T-helper 1 cell (primary cell): ENCODE measurements at regions not wholly inside any gene's neighbourhood (a gene's known extent, or its start where the extent isn't known, plus 50 kb on each side); places are given as distances from the start of the nearest gene placed in this dataset.
"Not testable (repeated sequence)": the region's sequence is repeated elsewhere in the genome, so short reads cannot be mapped to it uniquely, and the experiment has no call there.

ENCODE experiments used
- DNase-seq, 5 donors: peaks; one replicate each; pipeline ENCODE4 v3.0.0-alpha.2; 2012 to 2020

- no peak for DNase-seq
Observed at GRCh38 chr13:22925881-22926747, 254.7 kb upstream of the SGCG start.

DNA sequence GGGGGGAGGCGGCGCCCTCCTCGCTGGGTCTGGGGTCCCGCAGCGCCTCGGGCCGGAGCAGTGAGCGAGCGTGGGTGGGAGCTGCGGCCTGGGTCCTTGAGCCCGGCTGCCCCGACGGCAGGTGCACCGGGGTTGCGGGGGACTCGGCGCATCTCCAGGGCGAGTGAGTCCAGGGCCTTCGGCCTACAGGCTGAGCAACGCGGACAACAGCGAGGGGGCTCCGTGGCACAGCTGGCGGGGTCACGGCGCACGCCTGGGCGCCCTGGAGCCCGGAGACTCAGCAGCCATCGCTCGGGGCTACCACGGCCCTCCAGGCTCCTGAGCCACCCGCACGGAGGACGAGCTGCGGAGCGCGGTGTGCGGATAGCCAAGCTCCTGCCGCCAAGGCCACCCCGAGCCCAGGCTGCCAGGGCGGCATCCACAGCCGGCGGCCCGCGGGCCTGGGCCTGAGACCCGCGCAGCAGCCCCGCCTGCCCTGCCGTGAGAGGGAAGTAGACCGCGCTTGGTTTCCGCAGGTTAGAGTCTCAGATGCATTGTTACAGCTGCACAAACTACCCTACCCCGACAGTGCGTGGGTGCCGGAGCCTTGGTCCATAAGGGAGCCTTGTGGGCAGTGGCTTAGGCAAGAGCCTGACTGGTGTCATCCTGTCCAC is 253.9 kb upstream of the SGCG start:
- no peak for DNase-seq

- not testable (repeated sequence) for DNase-seq
Observed at GRCh38 chr13:22927845-22928244, 252.9 kb upstream of the SGCG start.

DNA sequence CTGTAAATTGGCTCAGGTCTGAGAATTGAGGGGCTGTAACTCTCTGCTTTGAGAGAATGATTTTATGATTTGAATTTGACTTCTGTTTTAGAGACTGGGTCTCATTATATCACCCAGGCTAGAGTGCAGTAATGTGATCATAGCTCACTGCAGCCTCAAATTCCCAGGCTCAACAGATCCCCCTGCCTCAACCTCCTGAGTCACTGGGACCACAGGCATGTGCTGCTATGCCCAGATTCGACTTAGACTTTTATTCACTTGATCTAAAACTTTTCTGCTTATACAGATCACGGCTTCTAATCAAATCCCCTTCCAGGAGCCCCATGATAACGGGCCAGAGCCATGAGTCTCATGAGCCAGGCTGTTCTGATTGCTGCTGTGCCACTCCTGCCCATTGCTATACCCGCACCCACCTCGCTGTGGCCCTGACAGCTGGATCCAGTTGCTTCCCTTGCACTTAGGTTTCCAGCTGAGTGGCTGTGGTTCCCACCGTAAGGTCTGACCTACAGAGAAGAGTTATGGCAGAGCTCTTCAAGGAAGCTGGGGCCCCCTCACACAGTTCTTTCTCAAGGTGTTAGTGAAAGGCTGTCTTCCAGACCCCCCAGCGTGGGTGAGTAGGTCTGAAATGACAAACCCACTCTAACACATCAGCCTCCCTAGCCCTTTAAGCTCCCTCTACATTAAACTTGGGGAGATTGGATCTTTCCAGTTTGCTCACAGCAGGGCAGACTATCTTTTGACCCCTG is 251.2 kb upstream of the SGCG start:
- DNase-seq, result no peak

DNA sequence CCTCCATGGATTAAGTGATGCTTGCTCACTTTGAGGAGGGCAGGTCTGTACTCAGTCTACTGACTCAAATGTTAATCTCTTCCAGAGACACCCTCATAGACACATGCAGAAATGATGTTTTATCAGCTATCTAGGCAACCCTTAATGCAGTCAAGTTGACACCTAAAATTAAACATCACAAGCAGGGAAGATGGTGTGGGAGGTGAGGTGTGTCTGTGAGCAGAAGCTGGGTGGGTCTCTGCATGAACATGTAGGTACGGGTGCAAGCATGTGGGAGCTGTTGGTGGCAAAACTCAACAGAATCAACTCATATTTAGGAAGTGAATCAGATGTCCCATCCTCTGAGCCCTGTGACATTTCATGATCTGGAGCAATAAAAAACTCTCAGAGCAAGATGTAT is 249.2 kb upstream of the SGCG start:
- DNase-seq, result no peak

GRCh38 chr13:22932632-22933412 is 248.0 kb upstream of the SGCG start:
- DNase-seq, result not testable (repeated sequence)

DNA sequence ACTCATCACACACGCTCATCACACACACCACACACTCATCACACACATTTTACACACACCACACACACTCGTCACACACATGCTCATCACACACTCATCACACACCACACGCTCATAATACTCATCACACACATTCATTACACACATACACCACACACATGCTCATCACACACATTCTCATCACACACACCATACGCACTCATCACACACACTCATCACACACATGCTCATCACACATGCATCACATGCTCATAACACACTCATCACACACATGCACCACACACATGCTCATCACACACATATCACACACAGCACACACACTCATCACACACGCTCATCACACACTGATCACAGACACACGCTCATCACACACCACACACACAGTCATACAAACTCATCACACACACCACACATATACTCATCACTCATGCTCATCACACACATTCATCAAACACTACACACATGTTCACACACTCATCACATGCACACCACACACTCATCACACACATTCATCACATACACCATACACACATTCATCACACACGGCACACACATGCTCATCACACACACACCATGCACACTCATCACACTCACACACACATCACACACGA is 247.1 kb upstream of the SGCG start:
- no peak for DNase-seq

- no peak for DNase-seq
Observed at GRCh38 chr13:22934744-22935523, 245.8 kb upstream of the SGCG start.

- DNase-seq, result no peak
Observed at GRCh38 chr13:22936228-22936627, 244.6 kb upstream of the SGCG start.

GRCh38 chr13:22937241-22937640 is 243.5 kb upstream of the SGCG start:
- no peak for DNase-seq

DNA sequence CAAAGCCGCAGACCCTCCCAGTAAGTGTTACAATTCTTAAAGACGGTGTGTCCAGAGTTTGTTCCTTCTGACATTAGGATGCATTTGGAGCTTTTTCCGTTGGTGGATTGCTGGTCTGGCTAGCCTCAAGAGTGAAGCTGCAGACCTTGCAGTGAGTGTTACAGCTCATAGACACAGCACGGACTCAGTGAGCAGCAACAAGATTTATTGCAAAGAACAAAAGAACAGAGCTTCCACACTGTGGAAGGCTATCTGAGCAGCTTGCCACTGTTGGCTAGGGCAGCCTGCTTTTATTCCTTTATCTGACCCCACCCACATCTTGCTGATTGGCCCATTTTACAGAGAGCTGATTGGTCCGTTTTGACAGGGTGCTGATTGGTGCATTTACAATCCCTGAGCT is 242.8 kb upstream of the SGCG start:
- no peak for DNase-seq

DNA sequence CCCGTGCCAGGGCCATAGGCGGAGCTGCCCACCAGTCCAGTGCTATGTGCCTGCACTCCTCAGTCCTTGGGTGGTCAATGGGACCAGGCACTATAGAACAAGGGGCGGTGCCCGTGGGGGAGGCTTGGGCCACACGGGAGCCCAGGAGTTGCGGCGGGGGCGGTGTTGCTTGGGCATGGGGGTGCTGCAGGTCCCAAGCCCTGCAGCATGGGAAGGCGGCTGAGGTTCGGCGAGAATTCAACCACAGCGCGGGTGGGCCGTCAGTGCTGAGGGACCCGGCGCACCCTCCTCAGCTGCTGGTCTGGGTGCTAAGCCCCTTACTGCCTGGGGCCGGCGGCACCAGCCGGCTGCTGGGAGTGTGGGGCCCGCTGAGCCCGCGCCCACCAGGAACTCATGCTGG is 242.2 kb upstream of the SGCG start:
- DNase-seq, result no peak

DNA sequence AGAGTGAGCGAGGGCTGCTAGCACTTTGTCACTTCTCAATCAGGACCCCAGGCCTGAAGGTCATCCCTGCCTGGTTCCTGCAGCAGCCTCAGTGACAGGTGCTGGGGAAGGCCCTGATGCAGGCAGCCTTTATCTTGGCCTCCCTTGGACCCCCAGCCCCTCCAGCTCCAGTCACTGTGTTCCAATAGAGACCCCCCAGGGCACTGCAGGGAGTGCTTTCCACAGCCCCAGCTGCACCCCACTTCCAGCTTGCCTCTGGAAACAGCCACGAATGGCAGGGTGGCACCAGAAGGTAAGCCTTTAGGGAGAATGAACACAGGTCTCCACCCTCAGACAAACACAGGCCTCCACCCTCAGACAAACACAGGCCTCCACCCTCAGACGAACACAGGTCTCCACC is 241.6 kb upstream of the SGCG start:
- DNase-seq, result no peak

DNA sequence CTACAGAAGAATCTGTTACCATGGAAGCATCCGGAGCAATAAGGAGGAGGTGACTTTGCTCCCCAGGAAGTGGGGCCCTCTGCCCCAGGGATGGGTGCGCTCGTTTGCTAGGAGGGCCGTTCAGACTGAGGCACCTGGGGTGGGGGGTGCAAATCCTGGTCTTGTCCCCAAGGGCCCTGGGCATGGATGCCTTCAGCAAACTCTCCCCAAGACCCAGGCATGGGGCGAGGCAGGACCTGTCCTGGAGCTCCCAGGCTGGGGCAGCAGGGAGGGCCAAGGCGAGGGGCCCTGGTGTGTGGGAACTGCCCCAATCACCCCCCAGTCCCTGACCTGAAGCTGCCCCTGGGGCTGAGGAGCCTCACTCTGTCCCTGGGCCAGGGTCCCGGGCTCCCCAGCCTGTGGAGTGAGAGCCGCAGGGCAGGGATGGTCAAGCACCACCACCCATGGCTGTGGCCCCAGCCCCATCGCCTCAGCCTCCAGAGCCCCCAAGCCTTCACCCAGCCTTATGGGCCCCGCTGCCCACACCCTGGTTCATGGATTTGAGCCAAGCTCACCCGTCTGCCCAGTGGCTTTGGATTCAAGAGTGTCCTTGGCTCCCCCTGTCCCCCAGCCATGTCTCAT is 240.6 kb upstream of the SGCG start:
- no peak for DNase-seq

- DNase-seq, result no peak
Observed at GRCh38 chr13:22940736-22941135, 240.0 kb upstream of the SGCG start.

GRCh38 chr13:22941495-22941894 is 239.3 kb upstream of the SGCG start:
- not testable (repeated sequence) for DNase-seq

DNA sequence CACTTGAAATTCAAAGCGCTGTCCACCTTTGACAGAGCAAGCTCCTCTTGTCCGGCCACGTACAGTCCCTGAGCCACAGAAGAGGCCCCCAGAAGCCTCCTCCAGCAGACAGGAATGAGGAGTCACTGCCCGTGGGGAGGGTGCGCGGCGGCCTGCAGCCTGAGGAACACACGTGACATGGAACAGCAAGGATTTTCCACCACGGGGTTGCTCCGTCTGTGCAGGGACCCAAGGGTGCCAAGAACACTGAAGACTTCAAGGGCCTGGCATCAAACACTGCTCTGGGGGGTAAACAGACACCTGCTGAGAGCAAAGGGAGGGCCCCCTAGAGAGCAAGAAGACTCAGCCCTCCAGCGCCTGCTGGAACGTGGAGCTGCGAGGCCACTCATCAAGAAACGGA is 237.9 kb upstream of the SGCG start:
- not testable (repeated sequence) for DNase-seq

- no peak for DNase-seq
Observed at GRCh38 chr13:22944378-22944777, 236.4 kb upstream of the SGCG start.

GRCh38 chr13:22945321-22946226 is 235.2 kb upstream of the SGCG start:
- no peak for DNase-seq

DNA sequence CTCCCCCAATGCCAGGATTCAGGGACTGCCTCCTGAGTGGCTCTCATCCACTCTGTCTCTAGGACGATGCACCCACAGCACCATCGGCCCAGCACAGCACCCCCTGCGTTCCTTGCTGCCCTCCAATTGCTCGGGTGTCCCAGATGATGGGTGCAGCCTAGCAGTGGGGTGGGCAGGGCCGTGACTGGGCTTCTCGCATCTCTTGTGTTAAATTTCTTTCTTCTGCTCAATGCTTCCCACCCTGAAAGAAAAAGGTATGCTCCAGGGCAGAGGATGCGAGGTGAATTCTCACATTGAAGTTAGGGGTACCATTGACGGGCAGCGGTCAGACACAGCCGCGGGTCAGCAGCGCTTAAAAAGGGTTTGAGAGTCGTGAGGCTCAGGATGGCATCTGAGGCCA is 232.4 kb upstream of the SGCG start:
- DNase-seq, result no peak
